Heart right ventricle (tissue), 16 donors: ENCODE measurements at regions not wholly inside any gene's neighbourhood (a gene's known extent, or its start where the extent isn't known, plus 50 kb on each side); places are given as distances from the start of the nearest gene placed in this dataset.

Experiments used
- ATAC-seq, 8 donors: fragments of 200-7000 bp; cut with Tn5 transposase; one replicate each; pipeline ENCODE4 v1.9.1; 2020; ENCODE audit warnings: mild to moderate bottlenecking in 8 of 8, moderate library complexity in 8 of 8, moderate number of reproducible peaks in 1 of 8
- DNase-seq, 2 donors: peaks; one replicate each; pipeline ENCODE4 v3.0.0-alpha.2; 2020
- H3K27ac ChIP-seq, 10 donors: fragments of 200-600 bp; sonication (generic) in 2 of 10; one replicate each; pipeline versions ENCODE4 v1.5.0 to v1.8.0; 2020 to 2022; ENCODE audit warnings: mild to moderate bottlenecking in 3 of 10
- H3K27me3 ChIP-seq, 7 donors: fragments of 200-600 bp; one replicate each; pipeline ENCODE4 v1.8.0; 2021 to 2022; ENCODE audit warnings: mild to moderate bottlenecking in 2 of 7
- H3K36me3 ChIP-seq, 9 donors: fragments of 200-600 bp; sonication (generic) in 1 of 9; one replicate each; pipeline versions ENCODE4 v1.5.0 to v1.8.0; 2020 to 2022; ENCODE audit warnings: mild to moderate bottlenecking in 2 of 9
- H3K4me1 ChIP-seq, 9 donors: fragments of 200-600 bp; sonication (generic) in 1 of 9; one replicate each; pipeline versions ENCODE4 v1.5.0 to v1.8.0; 2020 to 2022; ENCODE audit warnings: mild to moderate bottlenecking in 4 of 9
- H3K4me3 ChIP-seq, 10 donors: fragments of 200-600 bp; sonication (generic) in 2 of 10; one replicate each; pipeline versions ENCODE4 v1.5.0 to v1.8.0; 2020 to 2022; ENCODE audit warnings: mild to moderate bottlenecking in 7 of 10, moderate library complexity in 2 of 10
- H3K9me3 ChIP-seq, 11 donors: fragments of 200-600 bp in 10 of 11; sonication (generic) in 2 of 11; one replicate each; pipeline versions ENCODE4 v1.5.0 to v1.8.0; 2013 to 2022; ENCODE audit warnings: mild to moderate bottlenecking in 2 of 11, control low read depth in 1 of 11, moderate library complexity in 1 of 11
- WGBS, 2 donors: extraction: QIAGEN DNeasy Blood & Tissue Kit; methylation state at CpG; one replicate each; pipeline ENCODE4 v1.1.7; 2013; ENCODE audit warnings: inconsistent platforms in 1 of 2; 5-methylcytosine and 5-hydroxymethylcytosine counted together
- intact Hi-C, 10 donors: fragments of 100-400 bp; cut with DNase I; formaldehyde crosslinking; loops; one replicate each; pipeline versions ENCODE4 v1.11.1 to v1.14.2; 2022
- TF ChIP-seq, protein P1 (sequence below), 9 donors: fragments of 200-600 bp; sonication (generic) in 2 of 9; IDR thresholded peaks; one replicate each; pipeline versions ENCODE4 v1.5.0 to v1.8.0; 2021 to 2022; ENCODE audit warnings: antibody characterized with exemption in 9 of 9, mild to moderate bottlenecking in 5 of 9, moderate library complexity in 1 of 9
- donor health status: Arrhythmogenic right ventricular cardiomyopathy.
- donor health status: ischemic (EF 13 %, LVEDD 7.1; RV severe dilation, severe dysfunction).
- donor health status: healthy with polysubstance abuse.
- donor health status: DM: no; HTN: yes; CAD: no.
- donor health status: DM: no; HTN: no; CAD: no.
- donor health status: ischemic (EF 25% LVEDD 6.9; RV normal size, moderate dysfunction).
- donor health status: ischemic (EF 25% LVEDD 5.7; RV mildly dilated, moderate dysfunction).
- donor health status: healthy.
- donor health status: DM: yes; HTN: yes; CAD: no.
- donor health status: Ischemic cardiomyopathy.
- donor health status: ischemic (EF 35%, LVEDD 5.7; RV mildly dilated, moderate dysfunction).
- donor health status: nonischemic (EF 11% LVEDD 7.7; RV severe dilation, severe dysfunction).
- donor health status: DM: yes; HTN: yes; CAD: no.
- donor health status: PGD.
- donor health status: ischemic (EF 29% LVEDD 5.4; RV normal size, mild dysfunction).
- donor health status: nonischemic (EF 23%, LVEDD 6.1; RV moderate dilation, normal function).

DNA sequence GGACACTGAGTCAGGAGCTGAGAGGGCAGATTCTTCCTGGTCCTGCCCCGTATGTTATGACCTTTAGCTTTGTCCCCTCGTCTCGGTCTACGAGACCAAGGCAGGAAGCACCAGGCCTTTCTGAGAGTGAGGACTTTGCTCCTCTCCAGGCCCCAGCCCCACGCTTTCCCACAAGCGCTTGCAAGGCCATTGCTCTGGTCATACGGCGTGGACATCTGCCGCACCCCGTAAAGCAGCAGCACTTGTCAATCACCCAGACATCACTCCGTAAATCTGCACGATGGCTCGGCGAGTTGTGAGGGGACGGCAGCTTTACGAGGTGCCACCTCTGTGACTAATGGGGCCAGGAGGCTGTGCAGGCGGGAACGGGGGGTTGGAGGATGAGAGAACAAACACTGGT lies 100.8 kb upstream of the TWIST2 start:
- TF ChIP-seq, protein P1, sequence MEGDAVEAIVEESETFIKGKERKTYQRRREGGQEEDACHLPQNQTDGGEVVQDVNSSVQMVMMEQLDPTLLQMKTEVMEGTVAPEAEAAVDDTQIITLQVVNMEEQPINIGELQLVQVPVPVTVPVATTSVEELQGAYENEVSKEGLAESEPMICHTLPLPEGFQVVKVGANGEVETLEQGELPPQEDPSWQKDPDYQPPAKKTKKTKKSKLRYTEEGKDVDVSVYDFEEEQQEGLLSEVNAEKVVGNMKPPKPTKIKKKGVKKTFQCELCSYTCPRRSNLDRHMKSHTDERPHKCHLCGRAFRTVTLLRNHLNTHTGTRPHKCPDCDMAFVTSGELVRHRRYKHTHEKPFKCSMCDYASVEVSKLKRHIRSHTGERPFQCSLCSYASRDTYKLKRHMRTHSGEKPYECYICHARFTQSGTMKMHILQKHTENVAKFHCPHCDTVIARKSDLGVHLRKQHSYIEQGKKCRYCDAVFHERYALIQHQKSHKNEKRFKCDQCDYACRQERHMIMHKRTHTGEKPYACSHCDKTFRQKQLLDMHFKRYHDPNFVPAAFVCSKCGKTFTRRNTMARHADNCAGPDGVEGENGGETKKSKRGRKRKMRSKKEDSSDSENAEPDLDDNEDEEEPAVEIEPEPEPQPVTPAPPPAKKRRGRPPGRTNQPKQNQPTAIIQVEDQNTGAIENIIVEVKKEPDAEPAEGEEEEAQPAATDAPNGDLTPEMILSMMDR (IDR thresholded peaks at IDR 0.05): no peak
- no peak for DNase-seq

DNA sequence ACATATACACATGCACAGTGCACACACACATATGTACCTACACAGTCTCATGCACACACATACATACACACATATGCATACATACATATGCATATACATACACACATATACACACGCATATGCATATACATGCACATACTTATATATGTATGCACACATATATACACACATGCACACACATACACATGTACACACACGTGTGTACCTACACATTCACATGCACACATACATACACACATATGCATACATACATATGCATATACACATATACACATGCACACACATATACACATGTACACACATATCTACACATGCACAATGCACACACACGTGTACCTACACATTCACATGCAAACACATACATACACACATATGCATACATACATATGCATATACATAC lies 100.3 kb upstream of the TWIST2 start:
- no peak overlapping the region for H3K27ac ChIP-seq
- peaks cover 0 to 21% (median 16%) of the 10 kb centered on the region in 11 donors for H3K9me3 ChIP-seq
- no peak for ATAC-seq
- TF ChIP-seq, protein P1 (IDR thresholded peaks at IDR 0.05): no peak
- no peaks in the 10 kb centered on the region for H3K4me1 ChIP-seq
- peaks cover 0 to 5% (median 0%) of the 10 kb centered on the region in 7 donors for H3K27me3 ChIP-seq
- 91 to 94% methylated on average over 3 of the region's 3 CpGs for WGBS, 2 donors
- intact Hi-C loops: no loop called here
- no peak overlapping the region for H3K4me3 ChIP-seq
- no peak for DNase-seq
- no peaks in the 10 kb centered on the region for H3K36me3 ChIP-seq

More for the DNA sequence above, 100.8 kb upstream of the TWIST2 start:
- Histone ChIP-seq H3K4me1 (no peaks in the 10 kb centered on the region), H3K27me3 (peaks cover 0 to 8% (median 3%) of the 10 kb centered on the region in 7 donors), H3K36me3 (no peaks in the 10 kb centered on the region), H3K9me3 (peaks cover 0 to 21% (median 16%) of the 10 kb centered on the region in 11 donors), H3K4me3 (no peak overlapping the region), H3K27ac (no peak overlapping the region)
- 90 to 93% methylated on average over 18 of the region's 18 CpGs for WGBS, 2 donors
- no peak for ATAC-seq
- intact Hi-C loops: no loop called here

DNA sequence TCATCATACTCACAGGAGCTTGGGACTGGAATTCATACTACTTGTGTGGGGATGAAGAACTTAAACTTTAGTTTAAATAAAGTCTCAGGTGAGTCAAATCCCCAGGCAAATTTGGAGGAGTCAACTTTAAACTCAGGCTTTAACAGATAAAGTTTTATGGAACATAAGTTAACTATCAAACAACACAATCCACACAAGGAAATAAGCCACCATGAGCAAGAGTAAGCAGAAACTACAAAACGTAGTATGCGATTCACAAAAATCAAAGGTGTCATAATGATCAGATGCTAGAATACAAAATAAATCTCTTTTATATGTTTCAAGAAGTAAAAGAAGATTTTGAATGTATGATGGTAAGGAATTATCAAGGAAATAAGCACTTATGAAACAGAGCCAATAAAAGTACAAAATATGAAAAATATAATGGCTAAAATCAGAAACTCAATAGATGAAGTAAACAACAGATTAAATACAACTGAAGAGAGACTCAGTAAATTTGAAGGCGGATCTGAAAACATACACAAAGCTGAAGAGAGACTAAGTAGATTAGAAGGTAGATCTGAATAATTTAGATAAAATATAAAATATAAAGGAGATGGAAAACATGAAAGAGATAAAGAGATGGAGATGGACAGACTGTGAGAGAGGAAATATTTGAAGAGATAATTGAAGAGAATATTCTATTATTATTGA lies 97.5 kb upstream of the TWIST2 start:
- intact Hi-C loops: no loop called here
- no peak overlapping the region for H3K4me3 ChIP-seq
- DNase-seq (no peak), ATAC-seq (no peak)
- TF ChIP-seq, protein P1 (IDR thresholded peaks at IDR 0.05): no peak
- H3K36me3 ChIP-seq: no peaks in the 10 kb centered on the region
- H3K4me1 ChIP-seq: no peaks in the 10 kb centered on the region
- 89 to 91% methylated on average over 3 of the region's 3 CpGs for WGBS, 2 donors
- peaks cover 0 to 21% (median 16%) of the 10 kb centered on the region in 11 donors for H3K9me3 ChIP-seq
- no peak overlapping the region for H3K27ac ChIP-seq
- peaks cover 0 to 2% (median 0%) of the 10 kb centered on the region in 7 donors for H3K27me3 ChIP-seq

DNA sequence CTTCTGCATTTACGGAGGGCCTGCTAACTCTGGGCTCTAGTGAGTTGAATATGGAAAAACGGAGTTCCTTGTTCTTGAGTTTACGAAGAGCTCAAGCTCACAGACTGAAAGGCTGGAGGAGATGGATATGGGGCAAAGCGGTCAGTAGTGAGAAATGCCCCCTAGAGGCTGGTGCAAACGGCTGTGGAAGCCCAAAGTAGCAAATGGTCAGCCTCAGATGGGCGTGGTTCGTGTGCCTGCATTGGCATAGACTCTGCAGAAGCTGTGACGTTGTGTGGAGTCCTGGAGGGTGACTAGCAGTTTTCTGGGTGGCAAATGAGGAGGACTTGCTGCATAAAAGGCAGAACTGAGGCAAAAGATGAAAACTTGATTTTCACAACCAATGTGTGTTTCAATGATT lies 93.6 kb upstream of the TWIST2 start:
- TF ChIP-seq, protein P1 (IDR thresholded peaks at IDR 0.05): peak in 1 of 9 donors; percentile 2
- ATAC-seq (no peak), DNase-seq (no peak)
- intact Hi-C loops: no loop called here
- Histone ChIP-seq H3K4me3 (no peak overlapping the region), H3K27me3 (no peaks in the 10 kb centered on the region), H3K27ac (no peak overlapping the region), H3K9me3 (peaks cover 0 to 21% (median 12%) of the 10 kb centered on the region in 11 donors), H3K4me1 (no peaks in the 10 kb centered on the region), H3K36me3 (no peaks in the 10 kb centered on the region)
- WGBS, 2 donors: 63 to 64% methylated on average over 8 of the region's 8 CpGs
